Nephron progenitor cell (in vitro differentiated cells): ENCODE measurements at regions not wholly inside any gene's neighbourhood (a gene's known extent, or its start where the extent isn't known, plus 50 kb on each side); places are given as distances from the start of the nearest gene placed in this dataset.

ENCODE experiments used
- DNase-seq: peaks from one replicate; pipeline ENCODE4 v3.0.0; 2021
- H3K27ac Mint-ChIP-seq: 2 replicates; pipeline ENCODE4 v1.8.0; 2021; ENCODE audit warnings: mild to moderate bottlenecking, moderate library complexity, mixed read lengths
- H3K27me3 Mint-ChIP-seq: 2 replicates; pipeline ENCODE4 v1.8.0; 2021; ENCODE audit warnings: mild to moderate bottlenecking, low read depth, mixed read lengths; ENCODE audit not compliant: poor library complexity
- H3K36me3 Mint-ChIP-seq: 2 replicates; pipeline ENCODE4 v1.8.0; 2021; ENCODE audit warnings: low read depth, mixed read lengths
- H3K4me1 Mint-ChIP-seq: 2 replicates; pipeline ENCODE4 v1.8.0; 2021; ENCODE audit warnings: mixed read lengths
- H3K4me3 Mint-ChIP-seq: 2 replicates; pipeline ENCODE4 v1.8.0; 2021; ENCODE audit warnings: mild to moderate bottlenecking, moderate library complexity, mixed read lengths
- H3K9me3 Mint-ChIP-seq: 2 replicates; pipeline ENCODE4 v1.8.0; 2021; ENCODE audit warnings: mild to moderate bottlenecking, moderate library complexity, mixed read lengths
- TF ChIP-seq, protein P1 (sequence below): fragments of 200-600 bp; sonication (generic); IDR thresholded peaks from 2 replicates; pipeline ENCODE4 v1.5.0; 2021; ENCODE audit warnings: antibody characterized with exemption

DNA sequence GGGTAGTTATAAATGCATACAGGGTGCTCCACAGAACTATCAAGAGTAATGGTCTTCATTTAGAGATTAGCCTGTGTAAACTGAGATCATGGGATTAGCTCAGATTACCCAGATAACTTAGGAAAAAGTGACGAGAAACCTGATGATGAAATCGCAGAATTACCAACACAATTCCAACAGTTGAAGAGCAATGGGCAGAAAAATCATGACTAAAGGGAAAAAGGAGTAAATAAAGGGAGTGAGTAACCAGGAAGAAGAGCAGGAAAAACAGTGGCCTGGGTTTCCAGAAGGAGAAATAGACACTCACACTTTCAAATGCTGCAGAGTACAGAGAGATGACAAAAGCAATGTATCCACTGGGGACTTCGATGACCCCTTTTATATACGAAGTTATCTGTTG lies 817.3 kb downstream of the TRIML1 start:
- TF ChIP-seq, protein P1, sequence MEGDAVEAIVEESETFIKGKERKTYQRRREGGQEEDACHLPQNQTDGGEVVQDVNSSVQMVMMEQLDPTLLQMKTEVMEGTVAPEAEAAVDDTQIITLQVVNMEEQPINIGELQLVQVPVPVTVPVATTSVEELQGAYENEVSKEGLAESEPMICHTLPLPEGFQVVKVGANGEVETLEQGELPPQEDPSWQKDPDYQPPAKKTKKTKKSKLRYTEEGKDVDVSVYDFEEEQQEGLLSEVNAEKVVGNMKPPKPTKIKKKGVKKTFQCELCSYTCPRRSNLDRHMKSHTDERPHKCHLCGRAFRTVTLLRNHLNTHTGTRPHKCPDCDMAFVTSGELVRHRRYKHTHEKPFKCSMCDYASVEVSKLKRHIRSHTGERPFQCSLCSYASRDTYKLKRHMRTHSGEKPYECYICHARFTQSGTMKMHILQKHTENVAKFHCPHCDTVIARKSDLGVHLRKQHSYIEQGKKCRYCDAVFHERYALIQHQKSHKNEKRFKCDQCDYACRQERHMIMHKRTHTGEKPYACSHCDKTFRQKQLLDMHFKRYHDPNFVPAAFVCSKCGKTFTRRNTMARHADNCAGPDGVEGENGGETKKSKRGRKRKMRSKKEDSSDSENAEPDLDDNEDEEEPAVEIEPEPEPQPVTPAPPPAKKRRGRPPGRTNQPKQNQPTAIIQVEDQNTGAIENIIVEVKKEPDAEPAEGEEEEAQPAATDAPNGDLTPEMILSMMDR, result no peak
- Mint-ChIP-seq H3K27me3 (peaks cover 4% of the 10 kb centered on the region), H3K36me3 (no peaks in the 10 kb centered on the region), H3K9me3 (no peaks in the 10 kb centered on the region), H3K27ac (no peak overlapping the region), H3K4me3 (no peak overlapping the region), H3K4me1 (no peaks in the 10 kb centered on the region)
- no peak for DNase-seq

DNA sequence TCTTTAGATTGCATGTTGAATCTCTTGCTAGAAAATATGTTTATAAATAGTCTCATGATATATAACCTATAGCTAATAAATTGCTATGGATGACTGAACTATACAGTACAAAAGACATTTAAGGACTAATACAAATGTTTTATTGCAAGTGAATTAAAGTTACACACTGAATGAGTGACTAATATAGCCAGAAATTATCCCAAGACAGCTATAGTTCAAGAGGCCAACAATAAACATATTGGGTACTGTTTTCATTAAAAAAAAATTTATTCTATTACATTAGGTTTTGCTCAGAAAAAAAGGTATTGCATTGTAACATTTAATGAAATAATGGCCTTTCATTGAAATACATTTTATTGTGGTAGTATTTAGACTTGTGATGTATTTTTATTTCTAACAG lies 819.1 kb downstream of the TRIML1 start:
- Mint-ChIP-seq H3K36me3 (no peaks in the 10 kb centered on the region), H3K4me1 (no peaks in the 10 kb centered on the region), H3K27ac (no peak overlapping the region), H3K4me3 (no peak overlapping the region), H3K9me3 (no peaks in the 10 kb centered on the region), H3K27me3 (peaks cover 6% of the 10 kb centered on the region)
- DNase-seq, result no peak
- TF ChIP-seq, protein P1, result no peak

DNA sequence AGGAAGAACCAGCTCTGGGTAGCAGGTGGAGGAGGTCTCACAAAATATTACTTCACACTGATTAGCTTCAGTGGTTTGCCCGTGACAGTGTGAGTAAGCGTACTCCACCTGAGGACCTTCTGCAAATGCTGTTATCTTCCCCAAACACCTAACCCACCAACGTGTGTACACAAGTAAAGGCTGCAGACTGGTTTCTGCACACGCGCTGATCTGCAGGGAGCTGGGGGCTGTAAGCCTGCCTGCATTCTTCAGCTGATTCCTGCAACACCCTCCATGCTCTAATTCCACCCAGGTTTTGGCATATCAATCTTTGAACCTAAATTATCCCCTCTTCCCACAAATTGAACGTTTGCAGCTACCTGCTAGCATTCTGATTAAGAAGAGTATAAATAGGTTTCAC lies 820.2 kb downstream of the TRIML1 start:
- H3K4me3 Mint-ChIP-seq, result no peak overlapping the region
- no peaks in the 10 kb centered on the region for H3K4me1 Mint-ChIP-seq
- no peak overlapping the region for H3K27ac Mint-ChIP-seq
- H3K27me3 Mint-ChIP-seq, result peaks cover 6% of the 10 kb centered on the region
- no peaks in the 10 kb centered on the region for H3K9me3 Mint-ChIP-seq
- DNase-seq, result no peak
- no peaks in the 10 kb centered on the region for H3K36me3 Mint-ChIP-seq
- TF ChIP-seq, protein P1, result no peak

DNA sequence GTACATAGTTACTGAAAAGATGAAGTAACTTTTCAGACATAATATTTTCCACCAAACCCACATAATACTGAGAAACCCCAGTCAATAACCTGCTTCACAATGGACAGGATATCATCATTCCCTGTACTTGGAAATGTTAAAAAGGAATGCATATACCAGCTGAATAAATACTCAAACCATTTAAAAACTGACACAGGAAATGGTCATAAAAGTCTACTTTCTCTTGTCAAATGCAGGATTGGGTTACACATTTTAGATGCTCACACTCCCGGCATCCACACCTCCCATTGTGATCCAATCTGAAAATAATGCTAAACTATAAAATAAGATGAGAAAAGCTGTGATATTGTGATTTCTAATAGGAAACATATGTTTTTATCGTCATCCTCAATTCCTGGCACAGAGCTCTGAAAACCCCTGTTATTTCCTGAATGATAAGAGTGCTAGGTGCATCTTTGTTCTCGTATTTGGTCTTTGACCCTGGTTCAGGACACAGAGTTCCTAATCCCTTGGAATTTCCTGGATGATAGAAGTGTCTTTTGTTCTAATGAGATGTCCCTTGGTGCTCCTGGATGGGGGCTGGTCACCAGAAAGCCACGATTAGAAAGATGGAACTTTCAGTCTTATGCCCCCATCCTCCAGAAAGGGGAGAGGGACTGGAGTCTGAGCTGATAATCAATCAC lies 821.3 kb downstream of the TRIML1 start:
- Mint-ChIP-seq H3K9me3 (peaks cover 6% of the 10 kb centered on the region), H3K27me3 (peaks cover 6% of the 10 kb centered on the region), H3K27ac (no peak overlapping the region), H3K4me3 (no peak overlapping the region), H3K4me1 (no peaks in the 10 kb centered on the region), H3K36me3 (no peaks in the 10 kb centered on the region)
- no peak for DNase-seq
- TF ChIP-seq, protein P1, result no peak

DNA sequence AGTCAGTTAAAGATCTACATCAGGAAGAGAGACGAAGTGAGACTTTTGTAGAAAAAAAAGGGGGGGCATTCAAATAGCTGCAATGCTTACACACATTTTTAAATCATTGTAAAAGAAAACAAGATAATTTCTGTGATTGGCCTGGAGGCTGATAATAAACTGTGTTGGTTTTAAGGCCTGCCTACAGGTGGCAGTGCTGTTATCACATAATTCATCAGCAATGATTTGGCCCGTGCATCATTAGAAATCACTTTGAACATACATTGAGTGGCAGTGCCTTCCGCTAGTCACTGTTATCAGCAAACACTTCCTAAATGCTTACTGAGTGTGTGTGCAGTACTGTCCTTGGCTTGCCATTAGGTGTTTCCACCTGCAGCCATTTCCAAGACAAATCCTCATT lies 831.9 kb downstream of the TRIML1 start:
- no peak for DNase-seq
- Mint-ChIP-seq H3K4me3 (no peak overlapping the region), H3K36me3 (no peaks in the 10 kb centered on the region), H3K27ac (no peak overlapping the region), H3K9me3 (peaks cover 23% of the 10 kb centered on the region), H3K4me1 (peaks cover 14% of the 10 kb centered on the region), H3K27me3 (peaks cover 3% of the 10 kb centered on the region)
- TF ChIP-seq, protein P1, result no peak

DNA sequence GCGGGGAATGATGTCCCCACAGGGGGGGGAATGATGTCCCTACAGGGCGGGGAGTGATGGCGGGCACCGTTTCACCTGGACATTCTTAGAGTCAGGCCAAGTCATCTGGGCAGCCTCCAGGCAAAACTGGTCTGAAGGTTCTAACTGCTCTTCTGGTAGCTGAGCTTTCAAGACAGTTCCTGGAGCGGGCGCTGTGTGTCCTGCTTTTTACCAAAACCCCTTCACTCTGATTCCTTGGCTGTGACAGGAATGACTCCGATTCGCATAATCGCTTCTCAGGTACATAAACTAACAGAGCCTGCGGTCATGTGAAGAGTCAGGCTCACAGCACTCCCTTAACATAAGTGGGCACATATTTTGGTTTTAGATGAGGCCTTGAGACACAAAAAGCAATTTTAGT lies 836.0 kb downstream of the TRIML1 start:
- Mint-ChIP-seq H3K4me1 (peaks cover 33% of the 10 kb centered on the region), H3K27ac (no peak overlapping the region), H3K27me3 (no peaks in the 10 kb centered on the region), H3K9me3 (peaks cover 16% of the 10 kb centered on the region), H3K4me3 (no peak overlapping the region), H3K36me3 (no peaks in the 10 kb centered on the region)
- TF ChIP-seq, protein P1, result no peak
- DNase-seq, result no peak
